Karpas-422 (cell line): ENCODE measurements at regions not wholly inside any gene's neighbourhood (a gene's known extent, or its start where the extent isn't known, plus 50 kb on each side); places are given as distances from the start of the nearest gene placed in this dataset.

ENCODE experiments used
- DNase-seq: peaks from one replicate; pipeline ENCODE4 v3.0.0-alpha.2; 2015
- H2AFZ ChIP-seq: fragments of 200-600 bp; sonication (generic); 2 replicates; pipeline ENCODE4 v1.6.1; 2014; ENCODE audit warnings: antibody characterized with exemption, low read length, mixed read lengths
- H3K27ac ChIP-seq: fragments of 200-600 bp; sonication (generic); 2 replicates; pipeline ENCODE4 v1.5.1; 2014; ENCODE audit warnings: mild to moderate bottlenecking, low read length, moderate library complexity
- H3K27me3 ChIP-seq: fragments of 200-600 bp; sonication (generic); 2 replicates; pipeline ENCODE4 v1.6.1; 2014; ENCODE audit warnings: low read length, mixed read lengths
- H3K36me3 ChIP-seq: fragments of 200-600 bp; sonication (generic); 2 replicates; pipeline ENCODE4 v1.6.1; 2014; ENCODE audit warnings: low read length, mixed read lengths; ENCODE audit not compliant: insufficient read depth
- H3K4me1 ChIP-seq: fragments of 200-600 bp; sonication (generic); 2 replicates; pipeline ENCODE4 v1.6.1; 2014; ENCODE audit warnings: mild to moderate bottlenecking, low read length, mixed read lengths
- H3K4me2 ChIP-seq: fragments of 200-600 bp; sonication (generic); 2 replicates; pipeline ENCODE4 v1.6.1; 2014; ENCODE audit warnings: low read length, low read depth, mild to moderate bottlenecking; ENCODE audit not compliant: poor library complexity, severe bottlenecking
- H3K4me3 ChIP-seq: fragments of 200-600 bp; sonication (generic); 2 replicates; pipeline ENCODE4 v1.5.1; 2014; ENCODE audit warnings: mild to moderate bottlenecking, antibody characterized with exemption, low read length, mixed read lengths
- H3K79me2 ChIP-seq: fragments of 200-600 bp; sonication (generic); 2 replicates; pipeline ENCODE4 v1.6.1; 2014; ENCODE audit warnings: mild to moderate bottlenecking, low read length, mixed read lengths
- H3K9ac ChIP-seq: fragments of 200-600 bp; sonication (generic); 2 replicates; pipeline ENCODE4 v1.6.0; 2014; ENCODE audit warnings: low read length
- H3K9me2 ChIP-seq: fragments of 200-600 bp; sonication (generic), shearing (Covaris generic); replicated peaks from 2 replicates; pipeline ENCODE4 v1.6.0; 2014; ENCODE audit warnings: mild to moderate bottlenecking, low read length, moderate library complexity; ENCODE audit not compliant: insufficient read depth
- H3K9me3 ChIP-seq: fragments of 300-700, 200-600 bp; sonication (generic); 2 replicates; pipeline ENCODE4 v1.6.1; 2014; ENCODE audit warnings: low read length, mixed read lengths
- H4K20me1 ChIP-seq: fragments of 200-600 bp; sonication (generic); 2 replicates; pipeline ENCODE4 v1.6.1; 2014; ENCODE audit warnings: mild to moderate bottlenecking, antibody characterized with exemption, low read length, low read depth; ENCODE audit not compliant: insufficient read depth

GRCh38 chr13:36493046-36493445 is 60.8 kb downstream of the CCNA1 start:
- no peaks in the 10 kb centered on the region for H3K27me3 ChIP-seq
- H3K9ac ChIP-seq: no peak overlapping the region
- H2AFZ ChIP-seq: no peak overlapping the region
- H3K4me3 ChIP-seq: no peak overlapping the region
- no peaks in the 10 kb centered on the region for H3K36me3 ChIP-seq
- no peak overlapping the region for H3K27ac ChIP-seq
- H3K79me2 ChIP-seq: no peaks in the 10 kb centered on the region
- no peak overlapping the region for H3K4me2 ChIP-seq
- H3K9me2 ChIP-seq: no peaks in the 10 kb centered on the region
- no peaks in the 10 kb centered on the region for H4K20me1 ChIP-seq
- DNase-seq: no peak
- H3K4me1 ChIP-seq: no peaks in the 10 kb centered on the region
- no peaks in the 10 kb centered on the region for H3K9me3 ChIP-seq

- H3K27ac ChIP-seq: no peak overlapping the region
- no peaks in the 10 kb centered on the region for H3K36me3 ChIP-seq
- H3K4me2 ChIP-seq: no peak overlapping the region
- no peaks in the 10 kb centered on the region for H3K9me2 ChIP-seq
- H3K27me3 ChIP-seq: no peaks in the 10 kb centered on the region
- H3K4me1 ChIP-seq: no peaks in the 10 kb centered on the region
- H3K9ac ChIP-seq: no peak overlapping the region
- no peak overlapping the region for H2AFZ ChIP-seq
- H3K4me3 ChIP-seq: no peak overlapping the region
- H4K20me1 ChIP-seq: no peaks in the 10 kb centered on the region
- H3K79me2 ChIP-seq: no peaks in the 10 kb centered on the region
- H3K9me3 ChIP-seq: no peaks in the 10 kb centered on the region
- DNase-seq: no peak
These were observed 63.1 kb downstream of the CCNA1 start for GRCh38 chr13:36495431-36495830.

- Histone ChIP-seq H3K4me3 (no peak overlapping the region), H3K9ac (no peak overlapping the region), H3K36me3 (no peaks in the 10 kb centered on the region), H3K9me3 (peaks cover 5% of the 10 kb centered on the region; the same call in 1 of the 2 replicates), H3K9me2 (no peaks in the 10 kb centered on the region), H3K79me2 (no peaks in the 10 kb centered on the region), H2AFZ (no peak overlapping the region), H3K4me1 (peaks cover 1% of the 10 kb centered on the region), H3K4me2 (no peak overlapping the region), H3K27ac (no peak overlapping the region), H3K27me3 (no peaks in the 10 kb centered on the region), H4K20me1 (no peaks in the 10 kb centered on the region)
- DNase-seq: peak; percentile 44
These were observed 77.1 kb downstream of the CCNA1 start for GRCh38 chr13:36509369-36509768.

- peaks cover 3% of the 10 kb centered on the region for H3K4me1 ChIP-seq
- no peaks in the 10 kb centered on the region for H3K79me2 ChIP-seq
- no peaks in the 10 kb centered on the region for H4K20me1 ChIP-seq
- no peak overlapping the region for H3K27ac ChIP-seq
- H3K36me3 ChIP-seq: no peaks in the 10 kb centered on the region
- no peak overlapping the region for H3K4me2 ChIP-seq
- no peak overlapping the region for H2AFZ ChIP-seq
- no peak for DNase-seq
- no peaks in the 10 kb centered on the region for H3K27me3 ChIP-seq
- no peaks in the 10 kb centered on the region for H3K9me3 ChIP-seq
- H3K9ac ChIP-seq: no peak overlapping the region
- H3K4me3 ChIP-seq: no peak overlapping the region
- no peaks in the 10 kb centered on the region for H3K9me2 ChIP-seq
These were observed 80.5 kb downstream of the CCNA1 start for GRCh38 chr13:36512771-36513170.

- H3K27me3 ChIP-seq: no peaks in the 10 kb centered on the region
- H3K9ac ChIP-seq: no peak overlapping the region
- no peak overlapping the region for H3K4me2 ChIP-seq
- H3K36me3 ChIP-seq: no peaks in the 10 kb centered on the region
- no peak overlapping the region for H3K4me3 ChIP-seq
- no peaks in the 10 kb centered on the region for H3K9me2 ChIP-seq
- no peak overlapping the region for H2AFZ ChIP-seq
- H3K79me2 ChIP-seq: no peaks in the 10 kb centered on the region
- H3K9me3 ChIP-seq: no peaks in the 10 kb centered on the region
- H4K20me1 ChIP-seq: no peaks in the 10 kb centered on the region
- H3K4me1 ChIP-seq: peaks cover 3% of the 10 kb centered on the region
- DNase-seq: no peak
- H3K27ac ChIP-seq: no peak overlapping the region
These were observed 81.0 kb downstream of the CCNA1 start for GRCh38 chr13:36513266-36513665.

GRCh38 chr13:36515466-36515865 is 83.2 kb downstream of the CCNA1 start:
- Histone ChIP-seq H3K9me3 (no peaks in the 10 kb centered on the region), H3K4me1 (peaks cover 3% of the 10 kb centered on the region), H3K4me3 (no peak overlapping the region), H3K9me2 (no peaks in the 10 kb centered on the region), H4K20me1 (no peaks in the 10 kb centered on the region), H3K27ac (no peak overlapping the region), H2AFZ (no peak overlapping the region), H3K79me2 (no peaks in the 10 kb centered on the region), H3K9ac (no peak overlapping the region), H3K4me2 (no peak overlapping the region), H3K36me3 (no peaks in the 10 kb centered on the region), H3K27me3 (no peaks in the 10 kb centered on the region)
- DNase-seq: no peak

GRCh38 chr13:36516225-36516624 is 83.9 kb downstream of the CCNA1 start:
- Histone ChIP-seq H3K9ac (no peak overlapping the region), H3K36me3 (no peaks in the 10 kb centered on the region), H3K27me3 (no peaks in the 10 kb centered on the region)

GRCh38 chr13:36518707-36519106 is 86.4 kb downstream of the CCNA1 start:
- Histone ChIP-seq H3K4me1 (peaks cover 3% of the 10 kb centered on the region), H3K4me2 (no peak overlapping the region), H3K4me3 (no peak overlapping the region), H3K9me3 (no peaks in the 10 kb centered on the region), H3K27me3 (no peaks in the 10 kb centered on the region), H3K79me2 (no peaks in the 10 kb centered on the region), H3K36me3 (no peaks in the 10 kb centered on the region), H3K9ac (no peak overlapping the region), H2AFZ (no peak overlapping the region), H3K9me2 (no peaks in the 10 kb centered on the region), H3K27ac (no peak overlapping the region), H4K20me1 (no peaks in the 10 kb centered on the region)
- no peak for DNase-seq

More at GRCh38 chr13:36516225-36516624, 83.9 kb downstream of the CCNA1 start:
- Histone ChIP-seq H3K4me2 (no peak overlapping the region), H3K9me3 (no peaks in the 10 kb centered on the region), H2AFZ (no peak overlapping the region), H3K4me3 (no peak overlapping the region), H3K4me1 (peaks cover 3% of the 10 kb centered on the region), H3K9me2 (no peaks in the 10 kb centered on the region), H3K79me2 (no peaks in the 10 kb centered on the region), H4K20me1 (no peaks in the 10 kb centered on the region), H3K27ac (no peak overlapping the region)
- DNase-seq: no peak

- no peak overlapping the region for H3K4me2 ChIP-seq
- no peak overlapping the region for H3K4me3 ChIP-seq
- H3K4me1 ChIP-seq: peaks cover under 1% of the 10 kb centered on the region
- H3K79me2 ChIP-seq: no peaks in the 10 kb centered on the region
- no peaks in the 10 kb centered on the region for H3K9me3 ChIP-seq
- H3K27ac ChIP-seq: no peak overlapping the region
- H4K20me1 ChIP-seq: no peaks in the 10 kb centered on the region
- H3K9ac ChIP-seq: no peak overlapping the region
- no peaks in the 10 kb centered on the region for H3K27me3 ChIP-seq
- no peaks in the 10 kb centered on the region for H3K36me3 ChIP-seq
- no peak overlapping the region for H2AFZ ChIP-seq
- DNase-seq: no peak
- H3K9me2 ChIP-seq: no peaks in the 10 kb centered on the region
These were observed 87.1 kb downstream of the CCNA1 start for GRCh38 chr13:36519432-36519831.
